ENCODE measurements at regions not wholly inside any gene's neighbourhood (a gene's known extent, or its start where the extent isn't known, plus 50 kb on each side); places are given as distances from the start of the nearest gene placed in this dataset.

DNA sequence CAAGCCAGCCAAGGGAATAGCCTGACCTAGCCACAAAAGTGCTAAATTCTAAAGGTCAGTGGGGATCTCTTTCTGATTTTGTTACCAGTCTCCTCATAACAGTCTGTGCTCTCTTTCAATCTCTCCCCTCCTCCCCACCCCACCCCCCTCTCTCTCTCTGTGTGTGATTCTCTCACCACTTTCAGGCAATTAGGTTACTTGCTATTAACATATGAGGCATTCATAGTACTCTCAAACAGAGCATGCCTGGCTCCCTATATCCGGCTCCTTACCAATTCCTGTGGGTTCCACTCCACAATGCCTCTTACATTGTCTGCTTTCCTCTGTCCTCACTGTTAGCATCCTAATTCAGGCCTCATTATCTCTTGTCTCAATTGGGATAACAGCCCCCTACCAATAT, 464.3 kb upstream of the DEPDC1 start:
- DNase-seq (ENCODE audit: low read depth): no peak

DNA sequence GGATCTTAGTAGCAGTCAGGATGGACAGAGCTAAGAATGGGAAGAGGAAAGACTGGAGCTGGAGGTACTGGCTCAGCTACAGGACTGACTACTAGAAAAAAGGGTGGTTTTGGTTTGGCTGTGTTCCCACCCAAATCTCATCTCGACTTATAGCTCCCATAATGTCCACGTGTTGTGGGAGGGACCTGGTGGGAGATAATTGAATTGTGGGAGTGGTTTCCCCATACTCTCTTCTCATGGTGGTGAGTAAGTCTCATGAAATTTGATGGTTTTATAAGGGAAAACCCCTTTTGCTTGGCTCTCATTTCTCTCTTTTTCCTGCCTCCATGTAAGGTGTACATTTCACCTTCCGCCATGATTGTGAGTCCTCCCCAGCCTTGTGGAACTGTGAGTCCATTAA, 466.5 kb upstream of the DEPDC1 start:
- no peak for DNase-seq (ENCODE audit: low read depth)

DNA sequence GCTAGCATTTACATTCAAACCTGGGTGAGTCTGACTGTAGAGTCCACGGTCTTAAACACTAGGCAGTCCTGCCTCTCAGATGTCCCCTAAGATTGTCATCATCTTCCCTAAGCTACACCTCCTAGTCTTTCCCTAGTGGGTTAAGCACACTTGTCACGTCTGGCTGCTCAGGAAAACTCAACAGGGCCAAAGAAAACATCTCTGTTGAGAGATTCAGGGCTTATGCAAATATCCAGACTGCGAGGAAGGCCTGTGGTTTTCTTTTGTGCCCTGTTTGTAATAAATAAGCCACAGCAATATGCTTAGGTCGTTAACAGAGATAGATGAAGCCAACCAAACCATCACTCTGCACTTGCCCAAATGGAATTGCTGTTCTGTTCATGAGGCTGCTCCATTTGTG, 472.6 kb upstream of the DEPDC1 start:
- DNase-seq (ENCODE audit: low read depth): no peak

DNA sequence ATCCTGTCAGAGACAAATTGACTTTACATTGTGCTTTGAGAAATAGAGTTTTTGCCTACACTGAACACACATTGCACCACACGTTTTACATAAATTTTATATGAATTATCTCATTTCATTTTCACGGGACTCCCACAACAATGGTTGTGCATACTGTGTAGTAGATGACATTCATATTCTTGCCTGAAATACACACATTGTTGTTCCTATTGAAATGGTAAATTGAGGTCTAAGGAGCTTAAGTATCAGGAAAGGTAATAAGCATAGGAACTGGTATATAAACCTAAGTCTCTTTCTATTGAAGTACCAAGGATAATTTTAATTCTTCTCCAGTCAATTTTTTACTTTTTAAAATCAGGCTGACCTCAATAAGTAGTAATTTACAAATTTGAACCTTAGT, 473.7 kb upstream of the DEPDC1 start:
- DNase-seq (ENCODE audit: low read depth): no peak

DNA sequence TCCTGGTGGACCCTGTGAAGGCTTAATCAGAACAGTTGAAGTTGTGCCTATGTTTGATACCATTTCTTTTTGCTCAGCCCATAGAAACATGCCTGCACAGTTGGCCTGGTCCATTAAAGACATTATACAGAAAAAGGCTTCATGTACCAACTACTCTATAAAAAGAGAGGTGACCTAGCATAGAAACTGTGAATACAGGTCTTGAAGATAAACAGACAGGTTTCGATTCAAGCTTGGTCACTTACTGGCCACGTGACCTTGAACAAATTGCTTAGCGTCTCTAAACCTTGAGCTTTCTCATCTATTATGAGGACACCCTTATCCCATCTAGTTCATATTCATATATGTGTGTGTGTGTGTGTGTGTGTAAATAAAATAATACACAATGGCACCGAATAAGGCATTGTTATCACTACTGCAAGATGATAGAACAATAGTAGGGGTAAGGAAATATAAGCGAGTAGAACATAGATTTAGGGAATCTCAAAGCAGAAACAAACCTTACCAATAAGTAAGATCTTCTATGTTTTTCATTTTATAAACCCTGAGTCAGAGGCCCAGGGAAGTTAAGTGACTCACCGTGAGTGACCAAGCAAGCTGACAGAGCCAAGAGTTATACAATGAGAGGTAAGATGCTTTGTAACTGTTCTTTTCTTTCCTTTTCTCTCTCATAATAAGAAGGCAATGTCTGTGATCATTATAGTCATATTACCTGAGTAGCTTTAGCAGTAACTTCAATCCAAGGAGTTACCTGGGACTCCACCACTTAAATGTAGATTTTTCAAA, 476.8 kb upstream of the DEPDC1 start:
- DNase-seq (ENCODE audit: low read depth): no peak

DNA sequence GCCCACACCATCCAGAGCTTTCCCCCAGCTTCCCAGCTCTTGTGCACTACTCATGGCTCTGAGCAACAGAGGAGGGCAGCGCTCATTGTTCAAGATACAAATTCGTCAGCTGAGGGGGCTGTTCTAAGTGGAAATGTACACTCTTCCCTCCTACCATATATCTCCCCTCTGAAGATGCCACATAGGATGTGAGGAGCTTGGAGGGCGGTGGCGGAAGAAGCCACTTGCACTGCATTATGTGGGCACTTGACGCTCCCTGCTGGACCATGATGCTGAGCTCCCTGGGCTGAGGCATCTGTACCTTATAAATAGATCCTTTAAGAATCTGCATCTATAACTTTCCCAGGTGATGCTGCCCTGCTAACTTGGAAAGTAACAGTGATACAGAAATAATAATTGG, 477.6 kb upstream of the DEPDC1 start:
- no peak for DNase-seq (ENCODE audit: low read depth)

DNA sequence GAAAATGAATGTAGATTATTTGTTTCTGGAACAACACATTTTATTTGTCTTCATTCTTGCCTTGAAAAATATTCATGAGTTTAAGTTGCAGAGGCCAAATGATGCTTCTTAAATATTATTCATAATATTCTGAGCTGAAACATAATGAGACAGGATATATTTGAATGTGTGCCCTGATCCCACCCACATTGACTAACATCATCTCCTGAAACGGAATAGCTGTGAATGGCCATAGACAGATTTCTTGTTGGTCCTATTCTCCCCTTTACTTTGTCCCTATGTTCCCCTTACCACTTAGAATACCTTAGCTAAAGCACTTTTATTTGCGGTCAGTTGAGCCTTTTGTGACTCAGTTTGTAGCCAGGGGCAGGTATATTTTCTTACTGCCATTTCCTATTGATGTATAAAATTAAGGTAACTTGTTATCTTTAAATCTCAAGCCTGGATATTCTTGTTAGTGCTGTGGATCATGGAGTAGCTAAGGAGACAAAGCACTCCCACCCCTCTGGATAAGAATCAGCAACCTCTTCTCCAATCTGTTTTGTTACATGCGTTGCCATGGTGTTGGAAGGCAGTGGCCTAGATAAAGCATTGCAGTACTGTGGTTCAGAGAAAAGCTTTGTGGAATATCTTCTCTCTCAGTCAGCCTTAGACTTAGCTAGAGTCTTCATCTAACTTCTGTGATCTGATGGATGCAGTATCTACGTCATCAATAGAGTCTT, 478.5 kb upstream of the DEPDC1 start:
- DNase-seq (ENCODE audit: low read depth): no peak

DNA sequence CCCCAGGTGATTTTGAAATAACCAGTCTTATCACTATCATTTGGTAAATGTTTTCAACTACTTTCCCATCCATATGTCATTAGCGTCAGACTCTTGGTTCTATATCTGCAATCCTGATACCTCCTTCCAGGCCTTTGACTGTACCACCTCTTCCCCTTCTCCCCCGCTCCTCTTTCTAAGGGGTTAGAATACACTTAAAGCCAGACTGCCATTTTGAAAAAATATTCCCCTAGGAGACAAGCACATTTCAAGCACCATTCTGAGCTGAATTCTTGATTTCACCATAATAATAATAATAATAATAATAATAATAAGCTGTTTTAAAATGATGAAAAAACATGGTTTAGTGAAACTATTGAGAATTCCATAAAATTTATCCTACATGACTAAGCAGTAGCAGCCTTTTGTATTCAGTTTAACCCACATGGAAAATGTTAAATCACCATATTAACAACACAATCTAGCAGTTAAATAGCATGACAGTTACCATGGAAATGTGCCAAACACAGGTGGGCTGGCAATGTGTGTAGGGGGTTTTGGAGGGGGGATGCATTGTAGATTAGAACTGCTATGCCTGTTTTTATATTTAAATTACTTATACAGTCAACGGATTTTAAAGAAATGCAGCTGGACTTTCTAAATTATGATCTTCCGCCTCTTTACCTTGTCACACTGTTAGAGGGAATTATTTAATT, 480.2 kb upstream of the DEPDC1 start:
- DNase-seq (ENCODE audit: low read depth): no peak

DNA sequence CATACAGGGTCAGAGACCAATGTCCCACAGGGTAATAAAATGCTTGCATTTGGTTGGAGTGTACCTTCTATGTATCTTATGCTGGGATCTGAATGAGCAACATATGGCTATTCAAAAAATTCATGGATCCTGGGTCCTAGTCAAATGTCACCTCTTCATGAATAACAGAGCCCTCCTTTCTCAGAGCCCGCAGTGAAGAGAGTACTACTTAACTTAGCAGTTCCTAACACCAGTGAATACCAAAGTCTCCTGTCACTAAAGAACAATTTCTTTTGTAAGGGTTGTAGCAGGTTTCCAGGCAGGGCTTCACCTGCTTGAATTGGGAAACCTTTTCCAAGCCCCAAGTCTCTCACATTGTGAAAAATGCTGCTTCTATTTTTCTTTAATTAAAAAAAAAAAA, 483.0 kb upstream of the DEPDC1 start:
- no peak for DNase-seq (ENCODE audit: low read depth)

DNA sequence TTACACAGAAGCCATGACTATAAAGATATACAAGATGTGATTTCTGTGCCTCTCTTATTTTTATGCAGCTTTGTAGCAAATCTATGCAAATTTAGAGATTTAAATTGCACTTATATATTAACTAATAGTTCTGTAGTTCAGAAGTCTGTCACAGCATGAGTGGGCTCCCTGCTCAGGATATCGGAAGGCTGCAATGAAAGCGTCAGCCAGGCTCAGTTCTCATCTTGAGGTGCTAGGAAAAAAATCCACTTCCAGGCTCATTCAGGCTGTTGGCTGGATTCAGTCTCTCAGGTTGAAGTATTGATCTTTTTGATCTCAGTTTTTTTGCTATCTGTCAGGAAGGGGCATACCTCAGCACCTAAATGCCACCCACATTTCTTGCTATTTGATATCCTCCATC, 487.4 kb upstream of the DEPDC1 start:
- DNase-seq (ENCODE audit: low read depth): no peak

DNA sequence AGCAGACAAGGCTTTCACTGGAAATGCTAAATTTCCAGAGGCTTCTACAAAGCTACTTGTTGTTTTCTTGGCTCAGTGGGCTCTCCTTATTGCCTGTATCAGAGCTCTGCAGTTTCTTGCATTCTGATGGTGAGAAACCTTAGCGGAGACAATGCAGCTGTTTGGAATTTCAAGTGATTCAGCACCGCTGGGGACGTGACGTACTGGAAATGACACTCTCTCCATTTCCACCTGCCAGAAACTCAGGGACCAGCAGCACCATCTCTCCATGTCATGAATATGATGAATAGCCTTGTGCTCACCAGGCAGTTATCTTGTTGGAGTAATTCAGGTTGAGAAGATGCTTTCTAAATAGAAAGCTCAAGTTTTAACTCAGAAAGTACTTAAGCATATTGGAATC, 497.2 kb upstream of the DEPDC1 start:
- no peak for DNase-seq (ENCODE audit: low read depth)

DNA sequence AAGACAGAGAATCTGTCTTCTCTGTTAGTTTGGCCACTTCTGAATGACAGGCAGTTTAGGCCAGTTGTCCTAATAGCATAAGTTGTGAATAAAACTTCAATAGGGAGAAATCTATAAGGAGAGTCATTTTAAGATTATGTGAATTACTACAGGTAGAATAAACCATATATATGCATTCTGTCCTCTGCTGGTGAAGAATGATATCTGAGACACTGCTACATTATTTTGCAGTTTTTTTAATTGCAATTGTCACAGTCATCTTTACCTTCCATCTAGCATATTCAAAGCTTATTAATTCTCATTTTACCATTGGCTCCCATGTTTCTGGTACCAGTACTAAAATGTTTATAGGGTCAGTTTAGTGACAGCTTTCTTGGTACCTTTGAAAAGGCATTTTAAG, 519.6 kb upstream of the DEPDC1 start:
- no peak for DNase-seq (ENCODE audit: low read depth)

DNA sequence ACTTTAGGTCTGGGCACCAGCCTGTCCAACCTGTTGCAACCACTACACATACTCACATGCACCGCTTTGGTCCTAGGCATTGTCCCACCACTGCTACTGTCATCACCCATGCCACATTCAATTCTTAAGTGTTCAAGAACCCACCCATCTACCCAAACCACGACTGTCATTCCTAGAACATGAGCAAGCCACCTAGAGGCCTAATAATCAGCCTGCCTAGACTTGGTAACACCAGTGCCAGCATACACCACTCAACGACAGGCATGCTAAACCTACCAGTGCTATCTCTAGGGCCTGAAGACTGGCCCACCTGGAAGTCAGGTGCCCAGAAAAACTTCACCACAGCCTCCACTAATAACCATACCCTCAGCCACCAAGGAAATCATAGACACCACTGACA, 532.8 kb upstream of the DEPDC1 start:
- no peak for DNase-seq (ENCODE audit: low read depth)

DNA sequence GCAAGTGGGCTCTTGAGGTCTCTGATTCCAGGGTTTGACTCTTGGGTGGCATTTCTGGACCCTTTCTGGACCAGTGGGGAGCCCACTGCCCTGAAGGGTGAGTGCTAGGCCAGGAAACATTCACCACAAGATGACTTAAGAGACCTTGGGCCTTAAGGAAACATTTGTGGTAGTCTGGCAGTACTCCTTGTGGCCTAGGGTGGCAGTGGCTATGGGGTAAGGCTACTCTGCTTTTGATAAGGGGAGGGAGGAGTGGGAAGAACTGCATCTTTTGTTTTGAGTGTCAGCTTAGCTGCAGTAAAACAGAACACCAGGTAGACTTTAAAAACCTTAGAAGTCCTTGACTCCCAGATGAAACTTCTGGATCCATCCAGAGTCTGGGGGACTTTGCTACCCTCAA, 529.3 kb upstream of the LRRC7 start:
- no peak for DNase-seq (ENCODE audit: low read depth)

DNA sequence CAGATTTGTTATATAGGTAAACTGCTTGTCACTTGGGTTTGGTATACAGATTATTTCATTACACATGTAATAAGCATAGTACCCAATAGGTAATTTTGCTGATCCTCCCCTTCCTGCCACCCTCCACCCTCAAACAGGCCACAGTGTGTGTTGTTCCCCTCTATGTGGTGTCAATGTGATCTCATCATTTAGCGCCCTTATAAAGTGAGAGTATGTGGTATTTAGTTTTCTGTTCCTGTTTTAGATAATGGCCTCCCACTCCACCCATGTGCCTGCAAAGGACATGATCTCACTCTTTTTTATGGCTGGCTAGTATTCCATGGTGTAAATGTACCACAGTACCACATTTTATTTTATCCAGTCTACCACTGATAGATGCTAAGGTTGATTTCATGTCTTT, 522.1 kb upstream of the LRRC7 start:
- DNase-seq (ENCODE audit: low read depth): no peak

DNA sequence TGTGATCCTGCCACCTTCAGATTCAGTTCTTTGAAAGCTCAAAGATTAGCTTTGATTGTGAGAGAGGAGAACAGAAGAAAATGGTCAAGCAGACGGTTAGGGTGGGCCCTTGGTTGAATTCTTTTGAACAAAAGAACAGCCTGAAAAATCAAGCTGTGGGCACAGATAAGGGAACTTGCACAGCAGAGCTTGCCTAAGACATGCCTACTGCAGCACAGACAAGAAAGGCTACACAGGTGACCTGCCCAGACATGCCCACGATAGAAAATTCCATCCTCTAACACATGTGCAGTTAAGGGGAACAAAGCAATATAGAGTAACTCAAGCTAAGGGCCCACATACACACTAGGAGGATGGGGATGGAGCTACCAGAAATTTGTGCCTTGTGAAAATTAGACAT, 512.5 kb upstream of the LRRC7 start:
- DNase-seq (ENCODE audit: low read depth): no peak

DNA sequence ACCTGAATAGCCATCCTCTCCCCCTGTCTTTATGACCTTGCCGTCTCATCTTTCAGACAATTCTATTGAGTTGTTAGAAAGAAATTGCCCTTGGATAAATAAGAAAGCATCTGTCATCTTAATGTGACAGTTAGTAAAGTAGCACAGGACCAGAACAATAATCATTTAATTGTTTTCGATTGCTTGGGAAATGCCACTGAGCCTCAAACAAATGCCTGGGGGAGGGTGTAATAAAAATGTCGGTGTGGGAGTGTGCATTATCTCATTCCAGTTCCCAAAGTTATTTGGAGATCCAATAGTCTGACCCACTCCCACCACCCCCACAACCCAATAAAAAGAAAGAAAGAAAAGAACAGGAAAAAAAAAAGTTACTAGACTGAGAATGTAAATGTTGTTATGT, 509.3 kb upstream of the LRRC7 start:
- no peak for DNase-seq (ENCODE audit: low read depth)

DNA sequence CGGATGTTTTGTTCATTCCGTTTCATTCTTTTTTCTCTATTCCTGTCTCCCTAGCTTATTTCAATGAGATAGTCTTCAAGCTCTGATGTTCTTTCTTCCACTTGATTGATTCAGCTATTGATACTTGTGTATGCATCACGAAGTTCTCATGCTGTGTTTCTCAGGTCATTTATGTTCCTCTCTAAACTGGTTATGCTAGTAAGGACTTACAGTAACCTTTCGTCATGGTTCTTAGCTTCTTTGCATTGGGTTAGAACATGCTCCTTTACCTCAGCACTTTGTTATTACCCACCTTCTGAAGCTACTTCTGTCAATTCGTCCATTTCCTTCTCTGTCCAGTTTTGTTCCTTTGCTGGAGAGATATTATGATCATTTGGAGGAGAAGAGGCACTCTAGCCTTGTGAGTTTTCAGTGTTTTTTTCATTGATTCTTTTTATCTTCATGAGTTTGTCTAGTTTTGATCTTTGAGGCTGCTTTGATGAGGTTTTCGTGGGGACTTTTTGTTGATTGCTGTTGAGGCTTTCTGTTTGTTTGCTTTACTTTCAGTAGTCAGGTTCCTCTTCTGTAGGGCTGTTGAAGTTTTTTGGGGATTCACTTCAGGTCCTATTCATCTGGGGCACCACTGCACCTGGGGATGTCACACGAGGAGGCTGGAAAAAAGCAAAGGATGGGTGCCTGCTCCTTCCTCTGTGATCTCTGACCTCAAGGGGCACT, 496.9 kb upstream of the LRRC7 start:
- DNase-seq (ENCODE audit: low read depth): no peak

DNA sequence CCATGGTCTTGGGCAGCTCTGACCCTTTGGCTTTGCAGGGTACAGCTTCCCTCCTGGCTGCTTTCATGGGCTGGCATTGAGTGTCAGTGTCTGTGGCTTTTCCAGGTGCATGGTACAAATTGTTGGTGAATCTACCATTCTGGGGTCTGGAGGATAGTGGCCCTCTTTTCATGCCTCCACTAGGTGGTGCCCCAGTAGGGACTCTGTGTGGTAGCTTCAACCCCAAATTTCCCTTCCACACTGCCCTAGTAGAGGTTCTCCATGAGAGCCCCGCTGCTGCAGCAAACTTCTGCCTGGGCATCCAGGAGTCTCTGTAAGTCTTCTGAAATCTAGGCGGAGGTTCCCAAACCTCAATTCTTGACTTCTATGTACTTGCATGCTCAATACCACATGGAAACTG, 494.5 kb upstream of the LRRC7 start:
- no peak for DNase-seq (ENCODE audit: low read depth)

DNA sequence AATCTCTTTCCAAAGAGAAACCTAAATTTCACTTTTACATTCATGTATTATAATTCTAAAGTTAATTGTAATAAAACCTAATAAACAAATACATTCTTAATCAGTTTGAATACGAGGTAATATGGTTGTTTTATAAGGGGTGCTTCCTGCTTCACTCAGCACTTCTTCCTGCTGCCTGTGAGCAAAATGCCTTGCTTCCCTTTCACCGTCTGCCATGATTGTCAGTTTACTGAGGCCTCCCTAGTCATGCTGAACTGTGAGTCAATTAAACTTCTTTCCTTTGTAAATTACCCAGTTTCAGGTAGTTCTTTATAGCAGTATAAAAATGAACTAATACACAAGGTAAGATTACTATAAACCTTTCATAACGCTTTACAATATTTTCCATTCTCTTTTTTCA, 491.1 kb upstream of the LRRC7 start:
- DNase-seq (ENCODE audit: low read depth): no peak

DNA sequence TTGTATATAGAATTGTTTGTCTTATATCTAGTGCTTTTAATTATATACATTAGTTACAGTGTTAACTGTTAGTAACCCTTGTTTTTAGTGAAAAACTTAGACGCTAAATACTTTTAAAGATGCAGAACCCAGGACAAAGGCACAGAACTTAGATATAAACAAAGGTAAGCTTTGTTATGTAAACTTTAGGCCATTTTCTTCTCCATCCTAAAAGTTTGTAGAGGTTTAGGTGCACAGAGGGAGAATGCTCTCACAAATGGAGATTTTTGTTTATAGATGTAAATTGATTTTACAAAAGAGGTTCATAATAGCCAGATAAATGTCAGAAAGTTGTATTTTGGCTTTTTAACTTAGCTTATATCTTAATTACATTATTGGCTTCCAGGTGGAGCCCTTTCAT, 490.5 kb upstream of the LRRC7 start:
- DNase-seq (ENCODE audit: low read depth): no peak

DNA sequence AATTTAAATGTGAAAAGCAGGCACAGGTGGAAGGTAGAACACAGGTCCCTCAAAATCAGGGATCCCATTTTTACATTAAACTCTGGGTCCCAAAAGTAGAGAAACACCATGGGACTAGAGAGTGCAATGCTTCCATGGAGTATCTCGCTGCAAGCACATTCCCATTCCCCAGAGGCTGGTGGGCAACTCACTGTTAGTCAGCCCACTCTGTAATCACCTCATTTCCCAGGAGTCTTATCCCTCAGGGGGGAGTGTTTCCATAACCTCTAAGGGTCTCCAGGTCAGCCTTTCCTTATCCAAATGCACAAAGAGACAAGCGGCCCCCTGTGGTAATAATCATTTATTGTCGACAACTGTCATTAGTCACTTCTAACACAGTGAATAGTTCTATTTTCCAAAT, 490.1 kb upstream of the LRRC7 start:
- no peak for DNase-seq (ENCODE audit: low read depth)

DNA sequence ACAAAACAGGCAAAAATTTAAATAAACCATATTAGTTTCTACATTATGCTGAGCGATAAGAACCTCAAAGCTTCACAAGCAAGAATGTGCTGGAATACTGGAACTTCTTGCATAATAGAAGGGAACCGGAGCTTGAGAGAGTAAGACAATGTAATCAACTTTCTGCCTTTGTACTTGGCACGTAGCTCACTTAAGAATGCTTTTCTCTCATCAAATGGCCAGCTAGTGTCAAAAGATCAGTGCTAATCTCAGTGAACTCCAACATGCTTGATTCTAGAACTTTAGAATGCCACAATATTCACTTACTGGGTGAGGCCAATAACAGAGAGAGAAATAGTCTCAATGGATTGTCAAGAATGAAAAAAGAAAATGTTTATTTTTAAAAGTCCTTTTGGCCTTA, 486.1 kb upstream of the LRRC7 start:
- DNase-seq (ENCODE audit: low read depth): no peak
